T1000 (cell line): ENCODE measurements at regions not wholly inside any gene's neighbourhood (a gene's known extent, or its start where the extent isn't known, plus 50 kb on each side); places are given as distances from the start of the nearest gene placed in this dataset.

Experiments
- DNase-seq: peaks from one replicate; lab custom pipeline; 2025; ENCODE audit warnings: mixed read lengths; lab: John Stamatoyannopoulos, UW

DNA sequence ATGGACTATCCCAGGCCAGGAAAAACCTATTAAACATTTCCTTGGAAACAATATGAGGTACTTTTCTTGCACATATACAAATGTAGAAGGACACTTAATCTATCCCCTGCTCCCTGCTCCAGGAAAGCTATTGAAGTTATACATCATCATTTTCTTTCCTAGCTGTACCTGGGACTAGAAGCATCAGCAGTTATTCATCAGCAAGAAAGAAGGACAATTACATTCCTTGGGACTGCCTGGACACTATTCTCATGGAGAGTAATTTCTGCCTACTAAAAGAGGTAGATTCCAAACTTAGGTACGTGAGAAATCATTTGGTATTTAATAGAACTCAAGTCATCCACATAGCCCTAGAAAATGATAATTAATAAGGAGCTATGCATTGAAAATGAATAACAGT lies 51.0 kb upstream of the PICALM start:
- DNase-seq: no peak

- no peak for DNase-seq
Observed at GRCh38 chr11:86119077-86119476, 50.2 kb upstream of the PICALM start.
